Testis (tissue), 2 donors: ENCODE measurements at regions not wholly inside any gene's neighbourhood (a gene's known extent, or its start where the extent isn't known, plus 50 kb on each side); places are given as distances from the start of the nearest gene placed in this dataset.

Experiments
- CTCF ChIP-seq, 3 experiments: fragments of 450-650 bp in 2 of 3; fragments of 200-600 bp in 1 of 3; sonication (generic) in 1 of 3; IDR thresholded peaks; one replicate each; pipeline ENCODE4 v1.5.1; 2016 to 2019; ENCODE audit warnings: antibody characterized with exemption in 3 of 3, mild to moderate bottlenecking in 2 of 3, moderate library complexity in 1 of 3
- POLR2A ChIP-seq: fragments of 450-650 bp; IDR thresholded peaks from one replicate; pipeline ENCODE4 v1.6.1; 2017; ENCODE audit warnings: antibody characterized with exemption, mild to moderate bottlenecking, moderate library complexity

GRCh38 chr3:21934591-21934990 lies 183.6 kb upstream of the ZNF385D start:
- TF ChIP-seq CTCF (IDR thresholded peaks at IDR 0.05) (no peak), POLR2A (no peak)
